CD14-positive monocyte (primary cell): ENCODE measurements at regions not wholly inside any gene's neighbourhood (a gene's known extent, or its start where the extent isn't known, plus 50 kb on each side); places are given as distances from the start of the nearest gene placed in this dataset.

ENCODE experiments used
- DNase-seq, 3 donors: peaks; one replicate each; pipeline ENCODE4 v3.0.0-alpha.2; 2011 to 2022
- H2AFZ ChIP-seq: 2 replicates; pipeline ENCODE4 v1.6.0; 2012; ENCODE audit warnings: mild to moderate bottlenecking, low read depth, low read length, inconsistent platforms; ENCODE audit not compliant: insufficient read depth, poor library complexity, severe bottlenecking
- H3K27ac ChIP-seq, 2 donors: 1 replicate in 1 of 2; 2 replicates in 1 of 2; pipeline ENCODE4 v1.5.1; 2012 to 2013; ENCODE audit warnings: low read length in 2 of 2, control low read depth in 1 of 2, inconsistent platforms in 1 of 2, low read depth in 1 of 2, mild to moderate bottlenecking in 1 of 2
- H3K27me3 ChIP-seq, 2 donors: one replicate each; pipeline versions ENCODE4 v1.6.0 to v1.6.1; 2011 to 2013; ENCODE audit warnings: low read length in 2 of 2; ENCODE audit not compliant: control insufficient read depth in 2 of 2, insufficient read depth in 2 of 2
- H3K36me3 ChIP-seq, 2 donors: replicated peaks in 1 of 2; 1 replicate in 1 of 2; 2 replicates in 1 of 2; pipeline versions ENCODE4 v1.5.1 to v1.6.1; 2012 to 2013; ENCODE audit warnings: low read length in 2 of 2, control low read depth in 1 of 2, inconsistent platforms in 1 of 2, mild to moderate bottlenecking in 1 of 2; ENCODE audit not compliant: insufficient read depth in 2 of 2, control insufficient read depth in 1 of 2
- H3K4me1 ChIP-seq, 2 donors: 1 replicate in 1 of 2; 2 replicates in 1 of 2; pipeline versions ENCODE4 v1.5.1 to v1.6.1; 2012 to 2013; ENCODE audit warnings: low read length in 2 of 2, control low read depth in 1 of 2, inconsistent platforms in 1 of 2, mild to moderate bottlenecking in 1 of 2, moderate library complexity in 1 of 2; ENCODE audit not compliant: insufficient read depth in 2 of 2, control insufficient read depth in 1 of 2
- H3K4me2 ChIP-seq: replicated peaks from 2 replicates; pipeline ENCODE3; 2012; ENCODE audit warnings: low read length, moderate library complexity, mild to moderate bottlenecking; ENCODE audit not compliant: poor library complexity, severe bottlenecking; ENCODE audit errors: extremely low read depth
- H3K4me3 ChIP-seq, 3 experiments: fragments of 200-600 bp in 1 of 3; sonication (generic) in 1 of 3; replicated peaks in 1 of 3; 1 replicate in 2 of 3; 2 replicates in 1 of 3; pipeline ENCODE4 v1.5.1; 2011 to 2013; ENCODE audit warnings: low read length in 3 of 3, mild to moderate bottlenecking in 3 of 3, control low read depth in 2 of 3, low read depth in 2 of 3, inconsistent platforms in 1 of 3, moderate library complexity in 1 of 3
- H3K79me2 ChIP-seq: 2 replicates; pipeline ENCODE4 v1.6.0; 2012; ENCODE audit warnings: mild to moderate bottlenecking, control low read depth, inconsistent platforms, low read length, moderate library complexity; ENCODE audit not compliant: insufficient read depth
- H3K9ac ChIP-seq: 2 replicates; pipeline ENCODE4 v1.6.0; 2017; ENCODE audit warnings: low read length, mild to moderate bottlenecking; ENCODE audit not compliant: insufficient read depth, poor library complexity, severe bottlenecking
- H3K9me3 ChIP-seq, 2 donors: replicated peaks in 1 of 2; 1 replicate in 1 of 2; 2 replicates in 1 of 2; pipeline versions ENCODE4 v1.5.1 to v1.6.1; 2012 to 2013; ENCODE audit warnings: low read length in 2 of 2, control low read depth in 1 of 2; ENCODE audit not compliant: control insufficient read depth in 1 of 2, insufficient read depth in 1 of 2
- H4K20me1 ChIP-seq: 2 replicates; pipeline ENCODE4 v1.6.0; 2012; ENCODE audit warnings: mild to moderate bottlenecking, low read length, control low read depth, moderate library complexity; ENCODE audit not compliant: insufficient read depth
- H3K27ac Mint-ChIP-seq, 7 donors: one replicate each; pipeline ENCODE4 v1.8.0; 2020; ENCODE audit warnings: mild to moderate bottlenecking in 7 of 7, mixed read lengths in 7 of 7, moderate library complexity in 6 of 7, inconsistent platforms in 2 of 7
- H3K27me3 Mint-ChIP-seq, 3 donors: one replicate each; pipeline ENCODE4 v1.8.0; 2021 to 2022; ENCODE audit warnings: low read depth in 3 of 3, mild to moderate bottlenecking in 3 of 3, mixed read lengths in 3 of 3, moderate library complexity in 3 of 3, inconsistent platforms in 1 of 3
- H3K36me3 Mint-ChIP-seq, 2 donors: one replicate each; pipeline ENCODE4 v1.8.0; 2020; ENCODE audit warnings: mixed read lengths in 2 of 2, inconsistent platforms in 1 of 2, mild to moderate bottlenecking in 1 of 2
- H3K4me1 Mint-ChIP-seq: one replicate; pipeline ENCODE4 v1.8.0; 2020; ENCODE audit warnings: mild to moderate bottlenecking, mixed read lengths
- H3K4me3 Mint-ChIP-seq, 2 donors: one replicate each; pipeline ENCODE4 v1.8.0; 2020; ENCODE audit warnings: mild to moderate bottlenecking in 2 of 2, mixed read lengths in 2 of 2, moderate library complexity in 1 of 2
- H3K9me3 Mint-ChIP-seq, 7 donors: one replicate each; pipeline ENCODE4 v1.8.0; 2020 to 2022; ENCODE audit warnings: mixed read lengths in 7 of 7, mild to moderate bottlenecking in 6 of 7, moderate library complexity in 6 of 7, inconsistent platforms in 2 of 7
- WGBS: methylation state at CpG from one replicate; pipeline ENCODE4 v1.1.5; 2013; ENCODE audit warnings: missing lambda C conversion rate; ENCODE audit not compliant: insufficient coverage; 5-methylcytosine and 5-hydroxymethylcytosine counted together
- intact Hi-C, 2 donors: fragments of 100-400 bp; cut with micrococcal nuclease; formaldehyde crosslinking; loops; one replicate each; pipeline versions ENCODE4 v1.15.0 to v1.15.1; 2023
- TF ChIP-seq, protein P1 (sequence below): fragments of 200-600 bp; IDR thresholded peaks from one replicate; pipeline ENCODE4 v1.8.0; 2022; ENCODE audit warnings: antibody characterized with exemption, mild to moderate bottlenecking

DNA sequence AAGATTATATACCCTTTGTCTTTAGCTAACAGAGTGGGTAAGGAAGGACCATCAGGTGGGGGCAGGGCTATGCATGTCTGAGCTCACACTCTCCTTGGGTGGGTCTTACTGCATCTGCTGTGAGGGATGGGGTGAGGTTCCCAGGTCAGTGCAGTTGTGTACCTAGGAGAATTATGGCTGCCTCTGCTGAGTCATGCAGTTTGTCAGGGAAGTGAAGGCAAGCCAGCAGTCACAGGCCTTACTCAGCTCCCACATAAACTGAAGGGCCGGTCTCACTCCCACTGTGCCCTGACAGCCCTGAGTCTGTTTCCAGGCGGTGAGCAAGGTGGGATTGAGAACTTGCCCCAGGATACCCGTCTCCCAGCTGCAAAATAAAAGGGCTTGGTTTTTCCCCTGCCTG, 328.6 kb downstream of the MAP2K6 start:
- Histone ChIP-seq H3K27ac (no peak overlapping the region), H3K36me3 (no peaks in the 10 kb centered on the region), H3K4me2 (no peak overlapping the region), H3K9ac (no peak overlapping the region), H3K4me3 (no peak overlapping the region), H3K79me2 (no peaks in the 10 kb centered on the region), H2AFZ (no peak overlapping the region), H3K27me3 (no peaks in the 10 kb centered on the region), H3K9me3 (peaks cover 0 to 9% of the 10 kb centered on the region in 2 donors), H4K20me1 (no peaks in the 10 kb centered on the region), H3K4me1 (no peaks in the 10 kb centered on the region)
- no peak overlapping the region for H3K4me3 Mint-ChIP-seq
- peaks cover 2 to 23% (median 9%) of the 10 kb centered on the region in 7 donors for H3K9me3 Mint-ChIP-seq
- H3K4me1 Mint-ChIP-seq, result no peaks in the 10 kb centered on the region
- peaks cover 0 to 2% (median 0%) of the 10 kb centered on the region in 3 donors for H3K27me3 Mint-ChIP-seq
- H3K27ac Mint-ChIP-seq, result no peak overlapping the region
- intact Hi-C loops, result no loop called here
- DNase-seq, result no peak
- WGBS, result 100% methylated on average over 3 of the region's 3 CpGs
- no peaks in the 10 kb centered on the region for H3K36me3 Mint-ChIP-seq
- TF ChIP-seq, protein P1, sequence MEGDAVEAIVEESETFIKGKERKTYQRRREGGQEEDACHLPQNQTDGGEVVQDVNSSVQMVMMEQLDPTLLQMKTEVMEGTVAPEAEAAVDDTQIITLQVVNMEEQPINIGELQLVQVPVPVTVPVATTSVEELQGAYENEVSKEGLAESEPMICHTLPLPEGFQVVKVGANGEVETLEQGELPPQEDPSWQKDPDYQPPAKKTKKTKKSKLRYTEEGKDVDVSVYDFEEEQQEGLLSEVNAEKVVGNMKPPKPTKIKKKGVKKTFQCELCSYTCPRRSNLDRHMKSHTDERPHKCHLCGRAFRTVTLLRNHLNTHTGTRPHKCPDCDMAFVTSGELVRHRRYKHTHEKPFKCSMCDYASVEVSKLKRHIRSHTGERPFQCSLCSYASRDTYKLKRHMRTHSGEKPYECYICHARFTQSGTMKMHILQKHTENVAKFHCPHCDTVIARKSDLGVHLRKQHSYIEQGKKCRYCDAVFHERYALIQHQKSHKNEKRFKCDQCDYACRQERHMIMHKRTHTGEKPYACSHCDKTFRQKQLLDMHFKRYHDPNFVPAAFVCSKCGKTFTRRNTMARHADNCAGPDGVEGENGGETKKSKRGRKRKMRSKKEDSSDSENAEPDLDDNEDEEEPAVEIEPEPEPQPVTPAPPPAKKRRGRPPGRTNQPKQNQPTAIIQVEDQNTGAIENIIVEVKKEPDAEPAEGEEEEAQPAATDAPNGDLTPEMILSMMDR, result no peak

DNA sequence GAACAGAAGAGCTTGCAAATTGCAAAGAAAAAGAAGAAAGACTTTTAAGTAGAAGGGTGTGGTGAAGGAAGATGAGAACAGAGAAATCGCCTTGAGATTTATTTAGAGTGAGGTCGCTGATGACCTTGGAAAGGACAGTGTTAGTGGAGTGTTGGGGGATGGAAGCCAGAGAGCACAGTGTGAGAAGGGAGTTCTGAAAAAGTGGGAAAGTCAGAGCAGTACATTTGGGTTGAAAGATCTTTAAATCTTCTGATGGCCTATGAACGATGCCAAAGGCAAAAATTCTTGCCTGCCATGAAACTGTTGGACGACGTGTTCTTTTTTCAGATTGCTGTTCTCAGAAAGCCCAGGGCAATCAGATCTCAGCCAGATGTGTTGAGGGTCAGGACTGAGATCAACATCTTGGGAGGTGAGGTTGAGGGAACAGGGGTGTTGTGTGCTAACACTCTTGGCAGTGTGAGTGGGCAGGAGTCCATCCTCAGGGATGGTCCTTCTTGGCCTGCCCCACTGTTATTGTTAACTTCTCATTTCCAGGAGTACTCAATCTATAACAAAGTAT, 330.1 kb downstream of the MAP2K6 start:
- H3K36me3 ChIP-seq, result no peaks in the 10 kb centered on the region
- H3K4me3 ChIP-seq, result no peak overlapping the region
- H3K79me2 ChIP-seq, result no peaks in the 10 kb centered on the region
- Mint-ChIP-seq H3K9me3 (peaks cover 2 to 18% (median 9%) of the 10 kb centered on the region in 7 donors), H3K27me3 (peaks cover 0 to 2% (median 0%) of the 10 kb centered on the region in 3 donors), H3K36me3 (no peaks in the 10 kb centered on the region), H3K27ac (no peak overlapping the region), H3K4me1 (no peaks in the 10 kb centered on the region), H3K4me3 (no peak overlapping the region)
- H3K9ac ChIP-seq, result no peak overlapping the region
- 97% methylated on average over 5 of the region's 5 CpGs for WGBS
- H3K4me2 ChIP-seq, result no peak overlapping the region
- no peak for DNase-seq
- no peaks in the 10 kb centered on the region for H4K20me1 ChIP-seq
- TF ChIP-seq, protein P1, result no peak
- peaks cover 0 to 9% of the 10 kb centered on the region in 2 donors for H3K9me3 ChIP-seq
- intact Hi-C loops, result no loop called here
- no peaks in the 10 kb centered on the region for H3K27me3 ChIP-seq
- H3K4me1 ChIP-seq, result no peaks in the 10 kb centered on the region
- H3K27ac ChIP-seq, result no peak overlapping the region
- H2AFZ ChIP-seq, result no peak overlapping the region
